T-cell (primary cell): ENCODE measurements at regions not wholly inside any gene's neighbourhood (a gene's known extent, or its start where the extent isn't known, plus 50 kb on each side); places are given as distances from the start of the nearest gene placed in this dataset.
"Not testable (repeated sequence)": the region's sequence is repeated elsewhere in the genome, so short reads cannot be mapped to it uniquely, and the experiment has no call there.

Experiments
- ATAC-seq, 4 experiments: fragments of 200-7000 bp in 3 of 4; fragments of 150-1000 bp in 1 of 4; cut with Tn5 transposase; replicated peaks in 1 of 4; 1 replicate in 3 of 4; 2 replicates in 1 of 4; pipeline ENCODE4 v1.10.0; 2021; ENCODE audit warnings: moderate library complexity in 3 of 4, mild to moderate bottlenecking in 2 of 4, moderate number of reproducible peaks in 1 of 4
- CTCF ChIA-PET, 2 donors: fragments of 300-600 bp; sonication (Branson Sonifier 250); formaldehyde crosslinking; loops; one replicate each; lab custom pipeline; 2022; ENCODE audit warnings: antibody characterized with exemption in 2 of 2; lab: Charles Lee
- POLR2A ChIA-PET, 2 donors: fragments of 300-600 bp; sonication (Branson Sonifier 250); formaldehyde crosslinking; loops; one replicate each; lab custom pipeline; 2022; ENCODE audit warnings: antibody characterized with exemption in 2 of 2; lab: Charles Lee
- DNase-seq, 35 experiments: peaks; one replicate each; pipeline versions ENCODE4 v3.0.0 to v3.0.0-alpha.2; 2013 to 2023
- H3K27ac ChIP-seq: one replicate; pipeline ENCODE4 v1.5.1; 2013; ENCODE audit warnings: low read length
- H3K27me3 ChIP-seq, 2 experiments: replicated peaks in 1 of 2; 1 replicate in 1 of 2; 2 replicates in 1 of 2; pipeline versions ENCODE4 v1.6.1 to v1.7.0; 2013; ENCODE audit warnings: low read length in 1 of 2, mixed read lengths in 1 of 2; ENCODE audit not compliant: control insufficient read depth in 2 of 2, insufficient read depth in 2 of 2; ENCODE audit errors: extremely low read depth in 1 of 2
- H3K36me3 ChIP-seq, 2 donors: 1 replicate in 1 of 2; 2 replicates in 1 of 2; pipeline versions ENCODE4 v1.6.1 to v1.7.0; 2013; ENCODE audit warnings: low read length in 1 of 2; ENCODE audit not compliant: control insufficient read depth in 2 of 2, insufficient read depth in 1 of 2; ENCODE audit errors: extremely low read depth in 1 of 2
- H3K4me1 ChIP-seq, 2 experiments: 1 replicate in 1 of 2; 2 replicates in 1 of 2; pipeline versions ENCODE4 v1.6.1 to v1.7.0; 2013; ENCODE audit warnings: low read length in 2 of 2, mixed read lengths in 1 of 2; ENCODE audit not compliant: insufficient read depth in 2 of 2, control insufficient read depth in 1 of 2; ENCODE audit errors: extremely low read depth in 1 of 2
- H3K4me3 ChIP-seq, 2 donors: 1 replicate in 1 of 2; 2 replicates in 1 of 2; pipeline versions ENCODE4 v1.5.1 to v1.7.0; 2013; ENCODE audit warnings: mild to moderate bottlenecking in 2 of 2, low read length in 1 of 2, moderate library complexity in 1 of 2; ENCODE audit not compliant: control insufficient read depth in 1 of 2; ENCODE audit errors: extremely low read depth in 1 of 2
- H3K9me3 ChIP-seq: 2 replicates; pipeline ENCODE4 v1.7.0; 2013
- H3K27ac Mint-ChIP-seq, 2 donors: one replicate each; pipeline ENCODE4 v1.8.0; 2020 to 2021; ENCODE audit warnings: mild to moderate bottlenecking in 2 of 2, mixed read lengths in 2 of 2
- H3K27me3 Mint-ChIP-seq, 2 donors: one replicate each; pipeline ENCODE4 v1.8.0; 2021 to 2022; ENCODE audit warnings: mixed read lengths in 2 of 2
- H3K36me3 Mint-ChIP-seq: one replicate; pipeline ENCODE4 v1.8.0; 2021; ENCODE audit warnings: mixed read lengths
- H3K4me1 Mint-ChIP-seq, 3 donors: one replicate each; pipeline ENCODE4 v1.8.0; 2020 to 2022; ENCODE audit warnings: mixed read lengths in 3 of 3, mild to moderate bottlenecking in 1 of 3
- H3K4me3 Mint-ChIP-seq, 3 donors: one replicate each; pipeline ENCODE4 v1.8.0; 2020 to 2022; ENCODE audit warnings: mild to moderate bottlenecking in 3 of 3, mixed read lengths in 3 of 3, moderate library complexity in 3 of 3
- H3K9me3 Mint-ChIP-seq, 3 donors: one replicate each; pipeline ENCODE4 v1.8.0; 2020 to 2022; ENCODE audit warnings: mixed read lengths in 3 of 3
- WGBS: methylation state at CpG from one replicate; pipeline ENCODE4 v1.1.5; 2013; ENCODE audit warnings: missing lambda C conversion rate; ENCODE audit not compliant: insufficient coverage; 5-methylcytosine and 5-hydroxymethylcytosine counted together

GRCh38 chr4:84147831-84148230, 351.3 kb downstream of the NKX6-1 start:
- Histone ChIP-seq H3K27me3 (no peaks in the 10 kb centered on the region), H3K9me3 (no peaks in the 10 kb centered on the region), H3K27ac (no peak overlapping the region), H3K4me3 (no peak overlapping the region), H3K36me3 (no peaks in the 10 kb centered on the region), H3K4me1 (no peaks in the 10 kb centered on the region)
- DNase-seq (no peak), ATAC-seq (no peak)
- Mint-ChIP-seq H3K36me3 (no peaks in the 10 kb centered on the region), H3K27ac (no peak overlapping the region), H3K4me1 (peaks cover 0 to 13% (median 9%) of the 10 kb centered on the region in 3 donors), H3K27me3 (no peaks in the 10 kb centered on the region), H3K4me3 (no peak overlapping the region), H3K9me3 (peaks cover 0 to 1% (median 0%) of the 10 kb centered on the region in 3 donors)
- POLR2A ChIA-PET: no interaction called here
- CTCF ChIA-PET: no interaction called here
- WGBS: 63% methylated on average over 1 of the region's 3 CpGs

- H3K4me3 ChIP-seq: no peak overlapping the region
- no peaks in the 10 kb centered on the region for H3K27me3 ChIP-seq
- no peaks in the 10 kb centered on the region for H3K36me3 Mint-ChIP-seq
- no peak overlapping the region for H3K4me3 Mint-ChIP-seq
- no peaks in the 10 kb centered on the region for H3K4me1 ChIP-seq
- no peak for DNase-seq
- H3K4me1 Mint-ChIP-seq: peaks cover 0 to 13% (median 9%) of the 10 kb centered on the region in 3 donors
- H3K9me3 ChIP-seq: no peaks in the 10 kb centered on the region
- H3K27ac ChIP-seq: no peak overlapping the region
- H3K27me3 Mint-ChIP-seq: no peaks in the 10 kb centered on the region
- POLR2A ChIA-PET: no interaction called here
- H3K36me3 ChIP-seq: no peaks in the 10 kb centered on the region
- CTCF ChIA-PET: no interaction called here
- H3K27ac Mint-ChIP-seq: no peak overlapping the region
- 60% methylated on average over 1 of the region's 3 CpGs for WGBS
- ATAC-seq: no peak
- peaks cover 0 to 4% (median 3%) of the 10 kb centered on the region in 3 donors for H3K9me3 Mint-ChIP-seq
These were observed 352.7 kb downstream of the NKX6-1 start for GRCh38 chr4:84146300-84146959.

- Mint-ChIP-seq H3K9me3 (peaks cover 0 to 4% (median 3%) of the 10 kb centered on the region in 3 donors), H3K4me3 (no peak overlapping the region), H3K27ac (no peak overlapping the region), H3K36me3 (no peaks in the 10 kb centered on the region), H3K27me3 (no peaks in the 10 kb centered on the region), H3K4me1 (peaks cover 0 to 13% (median 9%) of the 10 kb centered on the region in 3 donors)
- ATAC-seq (no peak), DNase-seq (no peak)
- Histone ChIP-seq H3K9me3 (no peaks in the 10 kb centered on the region), H3K4me3 (no peak overlapping the region), H3K27ac (no peak overlapping the region), H3K27me3 (no peaks in the 10 kb centered on the region), H3K36me3 (no peaks in the 10 kb centered on the region), H3K4me1 (no peaks in the 10 kb centered on the region)
- POLR2A ChIA-PET: no interaction called here
- 100% methylated on average over 1 of the region's 3 CpGs for WGBS
- CTCF ChIA-PET: no interaction called here
These were observed 353.9 kb downstream of the NKX6-1 start for GRCh38 chr4:84145176-84145575.

GRCh38 chr4:84126911-84127310, 372.2 kb downstream of the NKX6-1 start:
- H3K27ac ChIP-seq, H3K4me1 ChIP-seq, POLR2A ChIA-PET, H3K27me3 Mint-ChIP-seq, DNase-seq, ATAC-seq, H3K4me3 Mint-ChIP-seq, H3K4me3 ChIP-seq, H3K36me3 ChIP-seq, H3K27ac Mint-ChIP-seq, H3K9me3 ChIP-seq, H3K4me1 Mint-ChIP-seq, H3K36me3 Mint-ChIP-seq, H3K27me3 ChIP-seq, CTCF ChIA-PET: not testable (repeated sequence)
- WGBS: 81% methylated on average over 3 of the region's 20 CpGs
- peaks cover 3 to 11% (median 5%) of the 10 kb centered on the region in 3 donors for H3K9me3 Mint-ChIP-seq

- DNase-seq (no peak), ATAC-seq (no peak)
- H3K4me3 ChIP-seq: no peak overlapping the region
- WGBS: no CpG with 5 or more reads among the region's 5 CpGs
- peaks cover 3 to 11% (median 5%) of the 10 kb centered on the region in 3 donors for H3K9me3 Mint-ChIP-seq
- no peaks in the 10 kb centered on the region for H3K4me1 Mint-ChIP-seq
- ChIA-PET POLR2A (no interaction called here), CTCF (no interaction called here)
- no peaks in the 10 kb centered on the region for H3K4me1 ChIP-seq
- H3K27me3 Mint-ChIP-seq: no peaks in the 10 kb centered on the region
- no peaks in the 10 kb centered on the region for H3K27me3 ChIP-seq
- H3K27ac Mint-ChIP-seq: no peak overlapping the region
- no peaks in the 10 kb centered on the region for H3K9me3 ChIP-seq
- no peaks in the 10 kb centered on the region for H3K36me3 Mint-ChIP-seq
- H3K4me3 Mint-ChIP-seq: no peak overlapping the region
- no peak overlapping the region for H3K27ac ChIP-seq
- no peaks in the 10 kb centered on the region for H3K36me3 ChIP-seq
These were observed 372.9 kb downstream of the NKX6-1 start for GRCh38 chr4:84126061-84126787.

GRCh38 chr4:84110040-84110439, 389.1 kb downstream of the NKX6-1 start:
- Histone ChIP-seq H3K4me1 (no peaks in the 10 kb centered on the region), H3K9me3 (no peaks in the 10 kb centered on the region), H3K36me3 (no peaks in the 10 kb centered on the region), H3K4me3 (no peak overlapping the region), H3K27me3 (no peaks in the 10 kb centered on the region), H3K27ac (no peak overlapping the region)
- Mint-ChIP-seq H3K27ac (no peak overlapping the region), H3K36me3 (no peaks in the 10 kb centered on the region), H3K9me3 (peaks cover 9 to 14% (median 9%) of the 10 kb centered on the region in 3 donors), H3K4me1 (no peaks in the 10 kb centered on the region), H3K27me3 (no peaks in the 10 kb centered on the region), H3K4me3 (no peak overlapping the region)
- POLR2A ChIA-PET: no interaction called here
- DNase-seq: no peak
- WGBS: no CpG with 5 or more reads among the region's 1 CpG
- ATAC-seq: no peak
- CTCF ChIA-PET: no interaction called here
